ENCODE measurements at regions not wholly inside any gene's neighbourhood (a gene's known extent, or its start where the extent isn't known, plus 50 kb on each side); places are given as distances from the start of the nearest gene placed in this dataset.

DNA sequence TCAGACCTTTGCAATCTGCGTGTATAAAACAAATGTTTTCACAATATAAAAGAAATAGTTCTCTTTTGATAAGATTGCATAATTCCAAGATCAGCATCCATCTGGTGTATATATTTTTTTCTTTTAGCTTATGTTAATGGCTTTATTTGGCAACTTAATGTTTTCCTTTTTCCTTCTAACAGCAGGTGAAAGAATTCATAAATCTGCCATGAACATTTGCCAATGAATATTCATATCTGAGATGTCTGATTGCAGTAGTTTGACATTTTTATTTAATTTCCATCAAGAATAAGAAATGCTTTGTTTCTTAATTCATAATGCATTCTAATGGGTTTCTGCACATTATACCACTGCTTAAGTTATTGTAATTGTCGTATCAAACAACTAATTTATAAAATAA, 184.4 kb upstream of the ROBO2 start:
- TF ChIP-seq, protein P1, sequence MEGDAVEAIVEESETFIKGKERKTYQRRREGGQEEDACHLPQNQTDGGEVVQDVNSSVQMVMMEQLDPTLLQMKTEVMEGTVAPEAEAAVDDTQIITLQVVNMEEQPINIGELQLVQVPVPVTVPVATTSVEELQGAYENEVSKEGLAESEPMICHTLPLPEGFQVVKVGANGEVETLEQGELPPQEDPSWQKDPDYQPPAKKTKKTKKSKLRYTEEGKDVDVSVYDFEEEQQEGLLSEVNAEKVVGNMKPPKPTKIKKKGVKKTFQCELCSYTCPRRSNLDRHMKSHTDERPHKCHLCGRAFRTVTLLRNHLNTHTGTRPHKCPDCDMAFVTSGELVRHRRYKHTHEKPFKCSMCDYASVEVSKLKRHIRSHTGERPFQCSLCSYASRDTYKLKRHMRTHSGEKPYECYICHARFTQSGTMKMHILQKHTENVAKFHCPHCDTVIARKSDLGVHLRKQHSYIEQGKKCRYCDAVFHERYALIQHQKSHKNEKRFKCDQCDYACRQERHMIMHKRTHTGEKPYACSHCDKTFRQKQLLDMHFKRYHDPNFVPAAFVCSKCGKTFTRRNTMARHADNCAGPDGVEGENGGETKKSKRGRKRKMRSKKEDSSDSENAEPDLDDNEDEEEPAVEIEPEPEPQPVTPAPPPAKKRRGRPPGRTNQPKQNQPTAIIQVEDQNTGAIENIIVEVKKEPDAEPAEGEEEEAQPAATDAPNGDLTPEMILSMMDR (IDR thresholded peaks at IDR 0.05): no peak
- no peak for TF ChIP-seq EZH2 (IDR thresholded peaks at IDR 0.05; ENCODE audit: borderline replicate concordance, insufficient read depth, low read depth, low read length, poor library complexity, severe bottlenecking)
